DND-41 (cell line): ENCODE measurements at regions not wholly inside any gene's neighbourhood (a gene's known extent, or its start where the extent isn't known, plus 50 kb on each side); places are given as distances from the start of the nearest gene placed in this dataset.

Experiments
- CTCF ChIP-seq: IDR thresholded peaks from 2 replicates; pipeline ENCODE4 v1.5.1; 2012; ENCODE audit warnings: borderline replicate concordance, low read length, moderate library complexity, mild to moderate bottlenecking; ENCODE audit not compliant: poor library complexity, severe bottlenecking; ENCODE audit errors: extremely low read depth
- EZH2 ChIP-seq: IDR thresholded peaks from 3 replicates; pipeline ENCODE4 v1.6.1; 2012; ENCODE audit warnings: borderline replicate concordance, low read depth, mild to moderate bottlenecking, moderate library complexity, low read length, inconsistent platforms; ENCODE audit not compliant: severe bottlenecking

- no peak for TF ChIP-seq CTCF
- no peak for TF ChIP-seq EZH2
These were observed 216.4 kb upstream of the NECTIN3 start for GRCh38 chr3:110855207-110855606.
